ENCODE measurements at regions not wholly inside any gene's neighbourhood (a gene's known extent, or its start where the extent isn't known, plus 50 kb on each side); places are given as distances from the start of the nearest gene placed in this dataset.

- TF ChIP-seq CTCF (IDR thresholded peaks at IDR 0.05) (peak in 1 of 3 donors; percentile 23), EP300 (IDR thresholded peaks at IDR 0.05) (no peak), POLR2A (IDR thresholded peaks at IDR 0.05) (peak; percentile 93)
Measured at GRCh38 chr6:26196846-26197635, 109.8 kb downstream of the HFE start.
